Esophagus squamous epithelium (tissue), 4 donors: ENCODE measurements at regions not wholly inside any gene's neighbourhood (a gene's known extent, or its start where the extent isn't known, plus 50 kb on each side); places are given as distances from the start of the nearest gene placed in this dataset.

ENCODE experiments used
- POLR2A ChIP-seq, 4 donors: fragments of 450-650 bp; IDR thresholded peaks; one replicate each; pipeline ENCODE4 v1.6.1; 2017; ENCODE audit warnings: antibody characterized with exemption in 4 of 4, mild to moderate bottlenecking in 4 of 4, moderate library complexity in 3 of 4
- TF ChIP-seq, protein P1 (sequence below), 6 experiments: fragments of 450-650 bp in 4 of 6; fragments of 200-600 bp in 2 of 6; sonication (generic) in 2 of 6; IDR thresholded peaks; one replicate each; pipeline ENCODE4 v1.5.1; 2016 to 2019; ENCODE audit warnings: antibody characterized with exemption in 6 of 6, mild to moderate bottlenecking in 4 of 6, moderate library complexity in 4 of 6

DNA sequence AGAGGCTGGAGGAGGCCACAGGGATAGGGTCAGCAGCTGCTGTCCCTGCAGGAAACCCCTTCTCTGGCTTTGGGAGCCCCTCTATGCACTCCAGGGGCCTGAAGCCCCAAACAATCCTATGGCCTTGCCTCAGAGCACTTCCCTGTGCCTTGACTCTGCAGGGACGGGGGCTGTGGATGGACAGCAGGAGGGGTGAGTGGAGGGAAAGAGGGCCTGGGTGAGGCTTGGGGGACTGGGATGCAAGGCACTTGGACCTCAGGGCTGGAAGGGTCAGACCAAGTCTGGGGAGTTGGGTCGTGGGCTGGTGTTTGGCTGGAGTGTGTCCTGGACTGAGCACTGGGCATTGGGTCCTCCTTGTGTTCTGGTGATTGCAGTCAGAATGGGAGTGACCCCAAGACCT lies 769.8 kb downstream of the EPHA3 start:
- TF ChIP-seq, protein P1, sequence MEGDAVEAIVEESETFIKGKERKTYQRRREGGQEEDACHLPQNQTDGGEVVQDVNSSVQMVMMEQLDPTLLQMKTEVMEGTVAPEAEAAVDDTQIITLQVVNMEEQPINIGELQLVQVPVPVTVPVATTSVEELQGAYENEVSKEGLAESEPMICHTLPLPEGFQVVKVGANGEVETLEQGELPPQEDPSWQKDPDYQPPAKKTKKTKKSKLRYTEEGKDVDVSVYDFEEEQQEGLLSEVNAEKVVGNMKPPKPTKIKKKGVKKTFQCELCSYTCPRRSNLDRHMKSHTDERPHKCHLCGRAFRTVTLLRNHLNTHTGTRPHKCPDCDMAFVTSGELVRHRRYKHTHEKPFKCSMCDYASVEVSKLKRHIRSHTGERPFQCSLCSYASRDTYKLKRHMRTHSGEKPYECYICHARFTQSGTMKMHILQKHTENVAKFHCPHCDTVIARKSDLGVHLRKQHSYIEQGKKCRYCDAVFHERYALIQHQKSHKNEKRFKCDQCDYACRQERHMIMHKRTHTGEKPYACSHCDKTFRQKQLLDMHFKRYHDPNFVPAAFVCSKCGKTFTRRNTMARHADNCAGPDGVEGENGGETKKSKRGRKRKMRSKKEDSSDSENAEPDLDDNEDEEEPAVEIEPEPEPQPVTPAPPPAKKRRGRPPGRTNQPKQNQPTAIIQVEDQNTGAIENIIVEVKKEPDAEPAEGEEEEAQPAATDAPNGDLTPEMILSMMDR (IDR thresholded peaks at IDR 0.05), result no peak
- TF ChIP-seq POLR2A (IDR thresholded peaks at IDR 0.05), result no peak
